NCI-H2107 (cell line): ENCODE measurements at regions not wholly inside any gene's neighbourhood (a gene's known extent, or its start where the extent isn't known, plus 50 kb on each side); places are given as distances from the start of the nearest gene placed in this dataset.

Experiments
- DNase-seq: peaks from one replicate; lab custom pipeline; 2025; lab: John Stamatoyannopoulos, UW

DNA sequence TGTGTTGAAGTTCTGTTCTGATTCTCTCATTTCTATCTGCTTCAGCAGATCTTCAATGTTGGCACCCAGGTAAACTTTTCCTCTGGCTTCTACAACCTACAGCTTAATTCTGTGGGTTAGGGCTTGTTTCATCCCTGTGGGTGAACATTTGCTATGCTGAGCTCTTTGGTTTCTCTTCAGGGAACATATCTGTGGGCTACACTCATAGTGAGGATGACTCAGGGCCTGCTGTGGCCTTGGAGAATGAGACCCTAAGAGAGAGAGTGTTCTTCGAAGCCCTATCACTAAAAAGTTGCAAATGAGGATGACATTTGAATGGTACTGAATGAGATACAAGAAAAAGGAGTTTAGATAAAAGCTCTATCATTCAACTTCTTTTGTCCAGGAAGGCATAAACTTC lies 346.2 kb upstream of the CBLB start:
- no peak for DNase-seq

DNA sequence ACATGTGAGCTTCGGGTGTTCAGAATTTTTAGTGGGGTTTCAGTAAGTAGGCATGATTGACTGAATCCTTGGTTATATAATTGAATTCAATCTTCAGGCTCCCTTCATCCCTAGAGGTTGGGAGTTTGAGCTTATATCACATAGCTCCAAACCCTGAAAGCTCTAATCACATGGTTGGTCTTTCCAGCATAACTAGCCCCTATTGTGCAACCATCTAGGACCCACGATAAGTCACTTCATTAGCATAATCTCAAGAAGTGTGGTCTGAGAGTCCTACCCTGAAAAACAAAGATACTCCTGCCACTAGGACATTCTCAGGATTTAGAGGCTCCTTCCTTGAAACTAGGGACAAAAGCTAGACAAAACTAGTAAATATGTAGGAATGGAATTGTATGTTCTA lies 348.9 kb upstream of the CBLB start:
- DNase-seq: no peak

DNA sequence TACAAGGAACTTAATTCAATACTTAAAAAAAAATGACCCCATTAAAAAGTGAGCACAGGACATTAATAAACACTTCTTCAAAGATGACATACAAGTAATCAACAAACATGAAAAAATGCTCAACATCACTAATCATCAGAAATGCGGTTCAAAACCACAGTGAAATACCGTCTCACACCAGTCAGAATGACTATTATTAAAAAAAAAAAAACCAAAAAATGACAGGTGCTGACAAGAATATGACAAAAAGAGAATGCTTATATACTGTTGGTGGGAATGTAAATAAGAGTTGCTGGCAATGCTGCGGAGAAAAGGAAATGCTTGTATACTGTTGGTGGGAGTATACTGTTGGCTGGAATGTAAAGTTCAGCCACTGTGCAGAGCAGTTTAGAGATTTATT lies 358.3 kb upstream of the CBLB start:
- no peak for DNase-seq

DNA sequence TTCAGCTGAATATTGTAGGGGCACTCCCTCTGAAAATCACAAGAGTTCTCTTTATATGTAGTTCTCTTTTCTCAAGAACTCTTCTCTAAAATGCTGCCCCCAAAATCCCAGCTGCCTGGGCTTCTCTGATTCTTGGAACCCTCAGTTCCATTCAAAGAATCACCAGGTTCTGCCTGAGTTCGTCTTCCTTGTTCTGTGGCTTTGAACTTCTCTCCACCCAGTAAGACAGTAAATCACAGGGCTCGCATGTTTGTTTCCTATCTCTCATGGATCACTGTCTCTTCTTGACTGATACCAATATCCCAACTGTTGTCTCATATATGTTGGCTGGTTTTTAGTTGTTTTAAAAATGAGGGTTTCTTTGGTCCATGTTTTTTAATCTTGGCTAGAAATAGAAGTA lies 359.5 kb upstream of the CBLB start:
- no peak for DNase-seq

DNA sequence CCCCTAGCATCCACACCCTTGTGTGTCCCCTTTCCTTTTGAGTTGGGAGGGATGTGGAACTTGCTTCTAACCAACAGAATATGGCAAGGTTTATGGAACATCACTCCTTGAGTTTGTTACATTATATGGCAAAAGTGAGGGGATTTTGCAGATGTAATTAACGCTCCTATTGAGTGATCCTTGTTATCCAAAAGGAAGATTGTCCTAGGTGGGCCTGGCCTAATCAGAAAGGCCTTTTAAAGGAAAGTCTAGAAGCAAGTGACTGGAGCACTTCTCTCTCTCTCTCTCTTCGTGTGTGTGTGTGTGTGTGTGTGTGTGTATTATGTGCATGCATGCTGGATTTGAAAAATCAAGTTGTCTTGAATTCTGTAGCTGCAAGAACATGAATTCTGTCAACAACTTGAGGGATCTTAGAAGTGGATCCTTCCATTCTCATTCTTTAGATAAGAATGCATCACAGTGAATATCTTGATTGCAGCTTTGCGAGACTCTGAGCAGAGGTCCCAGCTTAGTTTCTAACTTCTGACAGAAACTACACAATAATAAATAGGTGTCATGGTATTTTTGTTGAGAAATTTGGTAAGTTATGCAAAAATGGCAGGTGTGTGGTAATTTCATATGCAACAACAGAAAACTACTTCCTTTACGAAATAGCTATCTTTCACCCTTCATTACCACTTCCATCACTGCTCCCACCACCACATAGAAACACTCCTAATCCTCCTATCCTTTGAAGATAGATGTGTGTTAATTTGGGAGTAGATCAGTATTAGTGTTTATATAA lies 360.9 kb upstream of the CBLB start:
- no peak for DNase-seq

DNA sequence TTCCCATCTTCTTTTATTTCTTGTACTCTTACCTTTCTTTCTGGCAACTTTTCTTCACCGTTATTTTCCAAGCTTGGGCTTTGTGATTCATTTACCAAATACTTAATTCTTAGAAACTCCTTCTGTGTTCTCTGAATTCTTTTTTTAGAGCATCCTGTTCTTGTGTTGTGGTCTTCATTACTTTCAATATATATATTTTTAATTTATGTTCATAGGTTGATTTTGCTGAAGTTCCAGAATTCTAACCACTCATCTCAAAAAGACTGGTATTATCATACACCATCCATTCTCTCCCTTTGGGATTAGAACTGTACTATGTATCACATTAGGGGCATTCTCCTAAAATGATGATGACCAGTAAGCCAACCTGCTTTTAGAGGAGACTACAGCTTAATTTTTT lies 362.3 kb upstream of the CBLB start:
- DNase-seq: no peak

DNA sequence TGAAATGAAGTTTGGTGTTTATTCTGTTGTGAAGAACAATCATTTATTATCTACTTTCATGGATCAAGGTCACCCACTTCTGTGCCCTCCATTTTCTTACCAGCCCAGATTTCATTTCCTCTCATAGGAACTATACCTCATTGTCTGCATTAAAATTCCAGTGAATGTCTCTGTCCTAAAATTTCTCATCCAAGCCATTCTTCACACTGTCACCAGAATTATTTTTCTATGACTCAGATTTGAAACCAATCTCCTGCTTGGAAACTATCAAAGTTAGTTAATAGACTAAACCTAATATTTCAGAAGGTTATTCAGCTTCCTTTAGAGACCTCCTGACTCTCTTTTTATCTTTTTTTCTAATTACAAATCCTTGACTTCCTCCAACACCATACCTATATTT lies 364.1 kb upstream of the CBLB start:
- no peak for DNase-seq

DNA sequence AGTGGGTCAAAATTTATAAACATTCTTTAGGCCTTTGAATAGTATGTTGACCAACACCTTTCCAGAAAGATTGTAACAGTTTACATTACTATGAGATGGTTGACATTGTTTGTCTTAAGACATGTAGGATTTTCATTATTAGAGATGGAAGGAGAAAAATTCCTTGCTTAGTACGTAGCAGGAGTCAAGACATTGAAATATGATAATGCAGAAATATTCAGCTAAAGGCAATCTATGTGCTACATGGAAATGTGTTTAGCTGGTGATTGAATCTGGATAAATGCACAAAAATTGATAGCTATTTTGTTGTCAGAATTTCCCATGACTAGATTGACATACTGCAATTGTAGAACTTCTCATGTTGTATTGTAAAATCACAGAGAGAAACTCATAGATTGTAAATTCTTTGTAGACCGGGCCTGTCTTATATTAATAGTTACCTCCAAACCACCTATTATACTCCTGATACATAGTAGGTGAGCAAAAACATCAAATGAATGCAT lies 370.4 kb upstream of the CBLB start:
- DNase-seq: no peak

DNA sequence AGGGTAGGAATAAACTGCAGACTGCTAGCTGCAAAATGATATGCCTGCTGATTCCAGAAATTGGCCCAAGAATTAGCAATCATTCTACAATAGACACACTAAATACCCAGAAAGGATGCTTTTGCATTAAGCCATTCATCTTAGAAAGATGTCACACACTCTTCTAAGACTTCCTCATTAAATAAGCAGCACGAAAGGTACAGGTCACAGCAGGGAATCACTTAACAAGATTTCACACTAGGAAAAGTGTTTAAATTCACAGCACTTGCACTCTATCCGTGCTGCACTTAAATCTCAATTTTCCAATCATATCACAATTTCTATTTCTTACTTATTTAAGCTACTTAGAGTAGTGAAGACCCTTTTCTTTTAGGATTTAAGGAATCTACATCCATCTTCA lies 372.8 kb upstream of the CBLB start:
- DNase-seq: no peak

DNA sequence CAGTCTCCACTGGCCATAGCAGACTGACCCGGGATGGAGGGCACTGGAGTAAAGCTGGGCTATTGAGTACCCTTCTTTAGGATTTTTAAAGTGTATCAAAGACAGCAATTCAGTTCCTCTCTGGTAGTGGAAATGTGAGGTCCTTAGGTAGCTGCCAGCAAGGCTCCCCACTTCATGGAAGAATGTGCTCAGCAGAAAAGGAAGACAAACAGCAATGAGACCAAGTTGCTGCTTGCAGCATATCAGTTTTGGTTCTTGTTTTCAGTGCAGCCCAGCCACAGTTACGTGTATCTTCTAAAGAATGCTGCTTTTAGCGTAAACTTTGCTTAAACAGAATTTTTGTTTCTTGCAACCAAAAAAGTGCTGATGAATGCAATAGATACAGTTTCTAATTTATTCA lies 374.0 kb upstream of the CBLB start:
- DNase-seq: no peak

DNA sequence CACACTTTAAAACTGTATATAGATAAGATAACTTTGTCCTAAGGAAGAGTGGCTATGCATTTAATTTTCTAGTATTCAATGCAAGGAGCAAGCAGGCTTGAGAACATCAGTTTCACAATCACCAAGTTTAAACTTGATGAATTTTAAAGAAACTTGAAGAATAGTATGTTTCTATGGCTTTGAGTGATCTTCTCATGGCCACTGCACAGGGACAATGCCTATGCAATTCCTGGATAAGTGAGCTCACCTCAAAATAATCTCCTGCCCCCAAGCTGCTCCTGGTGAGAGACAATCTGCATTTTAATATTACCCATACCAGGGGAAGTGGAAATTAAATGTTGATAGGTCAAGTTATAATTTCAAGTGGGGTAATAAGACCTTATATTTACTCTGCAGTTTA lies 376.6 kb upstream of the CBLB start:
- DNase-seq: no peak

DNA sequence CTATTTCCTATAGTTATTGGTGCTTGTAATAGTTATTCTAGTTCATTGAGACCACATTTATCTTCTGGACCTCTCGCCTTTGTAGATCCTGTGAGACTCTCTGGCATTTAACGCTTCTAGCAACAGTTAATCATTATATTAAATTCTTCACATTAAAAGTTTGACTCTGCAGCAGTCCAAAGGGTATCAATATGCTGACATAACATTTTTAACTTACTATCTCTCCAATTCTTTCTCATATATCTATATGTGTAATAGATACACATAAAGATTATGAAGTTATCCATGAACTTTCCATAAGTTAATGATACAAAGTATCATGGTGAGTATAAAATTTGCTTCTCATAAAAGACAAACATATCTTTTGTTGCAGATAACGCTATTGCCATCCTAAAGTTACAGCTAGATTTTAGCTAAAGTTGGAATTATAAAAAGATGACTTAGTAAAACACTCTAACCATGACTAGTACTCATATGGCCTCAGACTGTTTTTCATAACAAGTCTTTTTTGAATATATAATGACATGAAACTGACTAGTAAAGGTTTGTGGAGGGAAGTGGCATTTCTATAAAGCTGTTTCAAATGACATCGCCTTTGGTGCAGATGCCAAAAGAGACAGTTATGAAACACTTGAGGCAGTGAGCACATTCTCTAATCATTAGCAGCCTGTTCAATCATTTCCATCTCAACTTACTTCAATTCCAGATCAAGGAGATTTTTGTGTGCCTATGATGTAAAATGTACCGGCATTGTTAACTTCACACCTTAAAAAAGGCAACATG lies 379.3 kb upstream of the CBLB start:
- no peak for DNase-seq

DNA sequence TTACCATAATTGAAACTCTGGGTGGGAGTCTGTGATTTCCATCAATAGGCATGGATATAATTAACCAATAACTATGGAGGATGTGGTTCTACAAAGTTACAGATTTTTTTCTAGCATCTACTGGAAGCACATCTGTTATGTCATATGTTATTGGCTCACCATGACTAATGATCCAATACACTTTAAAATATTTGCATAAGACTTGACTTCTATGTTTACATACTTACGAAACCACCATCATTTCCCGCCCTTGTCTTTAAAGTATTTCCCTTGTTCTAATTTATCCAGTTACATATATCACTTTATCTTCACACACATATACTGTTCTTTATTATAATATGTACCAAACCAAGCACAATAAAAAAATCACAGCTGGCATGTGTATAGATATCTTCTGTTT lies 380.3 kb upstream of the CBLB start:
- no peak for DNase-seq

DNA sequence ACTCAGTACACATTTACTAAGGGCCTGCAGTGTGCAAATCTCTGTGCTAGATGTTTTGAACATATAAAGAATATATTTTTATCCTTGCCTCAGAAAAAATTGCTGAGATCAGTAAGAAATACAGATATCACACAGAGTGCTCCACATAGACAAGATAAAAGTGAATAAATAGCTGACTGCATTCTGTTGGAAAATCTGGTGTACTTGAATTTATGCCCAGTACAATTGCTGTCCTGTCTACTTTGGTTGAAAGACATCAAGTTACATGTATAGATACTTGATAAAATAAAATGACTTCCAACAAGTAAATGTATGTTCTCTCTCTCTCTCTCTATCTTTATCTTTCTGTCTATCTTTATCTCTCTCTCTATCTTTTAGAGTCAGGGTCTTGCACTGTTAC lies 381.2 kb upstream of the CBLB start:
- no peak for DNase-seq

DNA sequence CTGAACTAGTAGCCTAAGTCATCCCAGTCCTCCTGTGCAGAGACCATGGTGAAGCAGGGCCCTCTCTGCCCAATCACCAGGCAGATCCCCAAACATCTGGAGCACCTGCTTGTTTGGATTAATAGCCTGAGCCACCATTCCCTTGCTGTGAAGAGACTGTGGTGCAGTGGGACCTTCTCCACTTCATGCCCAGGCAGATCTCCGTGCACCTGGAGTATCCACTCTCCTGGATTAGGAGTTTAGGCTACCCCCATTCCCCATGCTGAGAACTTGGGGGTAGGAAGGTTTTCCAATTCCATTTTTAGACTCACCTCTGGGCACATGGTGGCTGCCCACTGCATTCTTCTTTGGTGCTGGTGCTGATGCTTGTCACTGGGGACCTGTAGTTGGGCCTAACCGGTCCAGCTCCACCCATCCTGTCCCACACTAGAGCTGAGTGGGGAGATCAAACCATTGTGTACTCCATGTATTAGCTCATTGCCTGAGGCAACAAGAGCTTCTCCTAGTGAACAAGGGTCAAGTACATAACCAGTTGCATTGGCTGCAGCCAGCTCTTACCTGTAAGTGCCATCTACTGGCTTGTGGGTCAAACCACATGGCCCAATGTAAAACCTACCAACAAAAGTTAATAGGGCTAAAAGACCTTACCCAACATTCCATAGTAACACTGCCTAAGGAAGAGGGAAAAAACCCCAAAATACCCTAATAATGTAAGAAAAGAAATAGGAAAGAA lies 382.5 kb upstream of the CBLB start:
- no peak for DNase-seq

DNA sequence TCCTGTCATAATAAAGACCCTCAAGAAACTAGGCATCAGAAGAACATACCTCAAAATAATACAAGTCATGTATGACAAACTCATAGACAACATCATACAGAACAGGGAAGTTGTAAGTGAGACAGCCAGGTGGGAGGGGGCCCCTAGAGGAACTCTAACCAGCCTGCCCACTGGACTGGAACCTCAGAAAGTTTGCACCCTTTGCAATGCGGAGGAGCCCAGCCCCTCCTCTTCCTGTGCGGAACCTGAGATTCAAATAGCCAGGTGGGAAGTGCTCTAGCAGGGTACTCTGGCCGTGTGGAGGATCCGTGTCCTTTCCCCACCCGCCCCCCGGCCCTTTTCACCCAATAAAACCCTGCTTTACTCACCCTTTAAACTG lies 387.0 kb upstream of the CBLB start:
- no peak for DNase-seq

DNA sequence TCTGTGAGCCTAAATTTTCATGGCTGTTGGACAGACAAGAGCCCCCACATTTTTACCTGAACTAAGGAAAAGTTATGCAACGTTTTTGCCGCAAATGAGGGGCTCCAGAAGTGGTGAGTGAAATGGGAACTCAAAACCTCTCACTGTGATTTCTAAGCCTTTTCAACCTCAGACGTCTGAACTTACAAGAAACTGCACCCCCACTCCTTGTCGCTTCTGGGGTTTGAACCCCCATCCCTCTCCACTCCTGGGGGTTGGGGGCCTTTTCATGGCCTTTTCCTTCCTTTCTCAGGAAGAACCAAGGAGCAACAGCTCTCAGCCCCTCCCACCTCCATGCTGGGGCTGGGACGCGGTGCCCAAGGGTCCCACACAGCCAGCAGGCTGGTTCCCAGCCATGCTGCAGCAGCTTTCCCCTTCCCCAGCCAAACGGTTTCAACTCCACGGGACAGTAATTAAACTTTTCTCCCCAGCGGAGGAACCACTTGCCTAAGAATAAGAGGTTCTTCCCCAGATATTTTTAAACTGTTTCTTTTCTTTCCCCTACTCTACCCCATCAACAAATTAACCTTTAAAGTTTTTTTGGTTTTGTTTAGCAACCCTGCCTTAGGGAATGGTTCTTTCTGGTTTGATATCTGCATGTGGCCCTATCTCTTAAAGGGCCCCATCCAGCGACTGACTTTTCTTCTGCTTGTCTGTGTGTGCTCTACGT lies 387.6 kb upstream of the CBLB start:
- DNase-seq: no peak

DNA sequence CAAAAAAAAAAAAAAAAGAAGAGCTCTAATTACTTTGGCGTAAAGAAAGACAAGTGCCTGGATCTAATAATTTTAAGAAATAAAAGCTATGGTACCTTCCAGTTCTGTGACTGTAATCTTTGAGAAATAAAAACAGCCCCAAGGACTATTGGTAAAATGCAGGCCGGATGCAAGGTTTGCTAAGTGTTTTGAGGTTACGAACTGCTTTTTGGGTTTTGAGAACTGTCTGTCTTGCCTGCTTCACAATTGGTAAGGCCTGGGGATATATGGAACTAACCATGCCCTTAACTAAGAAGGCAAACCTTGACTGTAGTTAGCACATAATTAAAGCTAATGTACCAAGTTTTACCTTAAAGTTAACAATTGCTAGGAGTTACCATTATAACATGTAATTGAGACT lies 388.4 kb upstream of the CBLB start:
- DNase-seq: no peak

DNA sequence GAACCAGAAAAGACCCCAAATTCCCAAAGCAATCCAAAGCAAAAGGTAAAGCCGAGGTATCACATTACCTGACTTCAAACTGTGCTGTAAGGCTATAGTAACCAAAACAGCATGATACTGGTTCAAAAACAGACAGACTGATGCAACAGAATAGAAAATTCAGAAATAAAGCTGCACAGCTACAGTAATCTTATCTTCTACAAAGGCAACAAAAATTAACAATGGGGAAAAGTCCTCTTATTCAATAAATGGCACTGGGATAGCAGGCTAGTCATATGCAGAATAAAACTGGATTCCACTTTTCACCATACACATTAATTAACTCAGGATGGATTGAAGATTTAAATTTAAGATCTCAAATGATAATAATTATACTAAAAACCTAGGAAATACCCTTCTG lies 392.6 kb upstream of the CBLB start:
- no peak for DNase-seq

DNA sequence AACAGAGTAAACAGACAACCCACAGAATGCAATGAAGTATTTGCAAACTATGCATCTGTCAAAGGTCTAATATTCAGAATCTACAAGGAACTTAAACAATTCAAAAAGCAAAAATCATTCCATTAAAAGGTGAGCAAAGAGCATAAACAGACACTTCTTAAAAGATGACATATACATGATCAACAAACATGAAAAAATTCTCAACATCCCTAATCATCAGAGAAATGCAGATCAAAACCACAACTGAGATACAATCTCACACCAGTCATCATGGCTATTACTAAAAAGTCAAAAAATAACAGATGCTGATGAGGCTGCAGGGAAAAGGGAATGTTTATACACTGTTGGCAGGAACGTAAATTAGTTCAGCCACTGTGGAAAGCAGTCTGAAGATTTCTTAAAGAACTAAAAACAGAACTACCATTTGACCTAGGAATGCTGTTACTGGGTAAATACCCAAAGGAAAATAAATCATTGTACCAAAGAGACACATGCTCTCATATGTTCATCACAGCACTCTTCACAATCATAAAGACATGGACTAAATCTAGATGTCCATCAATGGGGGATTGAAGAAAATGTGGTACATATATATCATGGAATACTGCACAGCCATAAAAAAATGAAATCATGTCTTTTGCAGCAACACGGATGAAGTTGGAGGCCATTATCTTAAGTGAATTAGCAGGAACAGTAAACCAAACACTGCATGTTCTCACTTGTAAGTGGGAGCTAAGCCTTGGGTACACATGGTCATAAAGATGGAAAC lies 393.3 kb upstream of the CBLB start:
- DNase-seq: no peak

DNA sequence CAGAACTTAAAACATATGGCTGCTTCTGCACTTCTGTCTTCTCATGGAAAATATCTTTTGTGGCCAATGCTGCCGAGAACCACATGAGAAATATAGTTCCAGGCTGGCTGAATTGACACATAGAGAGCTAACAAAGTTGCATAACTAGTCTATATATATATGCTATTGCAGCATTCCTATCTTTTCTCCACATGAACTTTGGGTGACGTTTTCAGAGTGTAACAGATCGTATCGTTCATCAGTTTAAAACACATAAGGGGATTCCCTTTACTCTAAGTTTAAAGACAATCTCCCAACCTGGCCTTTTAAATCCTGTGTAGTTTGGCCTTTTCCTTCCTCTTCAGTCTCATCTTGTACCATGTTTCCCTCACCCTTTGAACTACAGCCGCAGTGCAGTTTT lies 394.2 kb upstream of the CBLB start:
- DNase-seq: no peak

DNA sequence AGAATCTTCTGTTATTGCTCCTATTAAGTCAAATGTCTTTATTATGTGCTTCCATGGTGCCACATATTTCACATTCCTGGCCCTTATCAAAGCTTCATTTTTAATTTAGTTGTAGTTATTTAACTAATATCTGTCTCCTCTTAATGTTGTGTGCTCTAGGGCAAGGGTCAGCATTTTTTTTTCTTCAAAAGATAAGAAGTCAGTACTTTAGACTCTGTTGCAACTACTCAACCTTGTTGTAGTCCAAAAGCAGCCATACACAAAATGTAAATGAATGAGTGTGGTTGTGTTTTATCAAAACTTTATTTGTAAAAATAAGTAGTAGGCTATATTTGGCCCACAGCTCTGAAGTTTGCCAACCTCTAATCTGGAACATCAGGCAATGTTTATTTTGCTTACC lies 394.7 kb upstream of the CBLB start:
- no peak for DNase-seq
